ENCODE measurements at regions not wholly inside any gene's neighbourhood (a gene's known extent, or its start where the extent isn't known, plus 50 kb on each side); places are given as distances from the start of the nearest gene placed in this dataset.
"Not testable (repeated sequence)": the region's sequence is repeated elsewhere in the genome, so short reads cannot be mapped to it uniquely, and the experiment has no call there.

- DNase-seq = no peak
Observed at GRCh38 chrX:25853002-25853479, 285.1 kb upstream of the MAGEB18 start.

DNA sequence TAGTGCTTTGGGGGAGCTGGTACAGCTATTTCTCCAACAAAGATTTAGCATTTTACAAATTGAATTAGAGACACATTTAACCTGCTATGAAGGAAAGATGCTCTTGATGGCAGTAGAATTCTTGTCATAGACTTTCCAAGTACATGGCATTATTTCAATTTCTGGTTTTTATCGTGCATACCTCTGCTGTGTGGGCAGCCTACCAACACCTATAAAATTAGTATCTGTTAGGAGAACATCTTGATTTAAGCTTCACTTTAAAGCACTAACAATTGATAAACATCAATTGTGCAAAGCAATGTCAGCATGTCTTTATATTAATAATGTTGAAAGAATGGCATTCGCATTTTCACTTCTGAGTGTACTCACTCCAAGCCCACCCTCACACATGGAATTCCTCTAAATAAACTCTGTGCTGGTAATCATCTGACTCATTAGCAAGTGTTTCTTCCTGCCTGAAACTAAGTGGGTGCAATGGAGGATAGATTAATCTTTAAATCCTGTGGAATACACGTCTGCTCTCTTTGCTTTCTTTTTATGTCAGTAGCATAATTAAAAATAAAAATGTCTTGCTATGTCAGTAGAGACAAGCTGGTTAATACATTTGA, 279.8 kb upstream of the MAGEB18 start:
- no peak for DNase-seq

GRCh38 chrX:25860322-25860721, 277.8 kb upstream of the MAGEB18 start:
- DNase-seq = no peak

DNA sequence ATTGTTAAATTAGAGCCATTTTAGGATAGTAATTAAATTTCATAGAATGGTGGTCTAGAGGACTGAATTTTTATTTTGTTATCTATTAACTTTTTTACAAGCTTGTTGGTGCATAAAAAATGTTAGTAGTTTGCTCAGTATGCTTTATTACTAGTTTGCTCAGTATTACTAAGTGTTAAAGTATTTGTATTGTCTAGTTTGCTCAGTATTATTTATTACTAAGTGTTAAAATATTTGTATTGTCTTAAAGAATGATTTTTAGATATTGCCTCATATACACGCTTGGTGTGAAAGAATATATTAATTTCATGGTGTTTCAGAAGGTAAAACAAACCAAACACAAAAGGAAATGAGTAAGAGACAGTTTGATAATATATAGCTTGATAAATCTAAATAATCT, 268.4 kb upstream of the MAGEB18 start:
- DNase-seq = no peak

GRCh38 chrX:25872786-25873185, 265.4 kb upstream of the MAGEB18 start:
- no peak for DNase-seq

GRCh38 chrX:25873196-25873595, 264.9 kb upstream of the MAGEB18 start:
- DNase-seq = no peak

DNA sequence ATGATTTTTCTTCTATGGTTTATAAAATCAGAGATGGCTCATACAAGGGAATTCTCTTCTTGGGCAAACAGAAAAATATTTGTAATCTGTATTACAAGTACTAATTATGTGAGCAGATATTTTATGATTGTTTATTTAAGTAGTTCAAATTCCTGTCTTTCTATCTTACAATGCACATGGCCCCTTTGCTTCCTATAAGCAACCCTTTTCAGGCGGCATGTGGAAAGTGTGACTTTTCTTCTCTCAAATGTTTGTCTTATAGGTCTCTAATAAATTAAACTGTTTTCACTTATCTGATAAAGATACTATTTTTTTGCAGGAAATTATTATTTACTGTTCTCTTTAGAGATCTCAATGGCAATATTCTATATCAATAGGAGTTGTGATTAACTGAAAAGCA, 259.3 kb upstream of the MAGEB18 start:
- DNase-seq = no peak

- not testable (repeated sequence) for DNase-seq
Observed at GRCh38 chrX:25882503-25882902, 255.6 kb upstream of the MAGEB18 start.

DNA sequence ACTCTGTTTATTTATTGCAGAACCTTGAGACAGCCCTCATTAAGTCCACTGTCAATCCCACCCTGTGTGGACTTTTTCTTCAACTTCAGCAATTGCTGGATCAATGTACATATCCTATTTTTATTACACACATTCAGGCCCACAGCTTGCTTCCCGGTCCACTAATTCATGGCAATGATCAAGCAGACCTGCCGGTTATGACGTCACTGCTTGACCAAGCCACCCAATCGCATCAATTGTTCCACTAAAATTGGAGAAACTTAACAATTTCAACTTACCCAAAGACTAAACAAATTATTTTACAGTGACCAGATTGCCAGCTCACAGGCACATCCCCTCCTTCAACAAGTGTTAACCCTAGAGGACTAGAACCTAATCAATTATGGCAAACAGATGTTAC, 240.4 kb upstream of the MAGEB18 start:
- DNase-seq = no peak

DNA sequence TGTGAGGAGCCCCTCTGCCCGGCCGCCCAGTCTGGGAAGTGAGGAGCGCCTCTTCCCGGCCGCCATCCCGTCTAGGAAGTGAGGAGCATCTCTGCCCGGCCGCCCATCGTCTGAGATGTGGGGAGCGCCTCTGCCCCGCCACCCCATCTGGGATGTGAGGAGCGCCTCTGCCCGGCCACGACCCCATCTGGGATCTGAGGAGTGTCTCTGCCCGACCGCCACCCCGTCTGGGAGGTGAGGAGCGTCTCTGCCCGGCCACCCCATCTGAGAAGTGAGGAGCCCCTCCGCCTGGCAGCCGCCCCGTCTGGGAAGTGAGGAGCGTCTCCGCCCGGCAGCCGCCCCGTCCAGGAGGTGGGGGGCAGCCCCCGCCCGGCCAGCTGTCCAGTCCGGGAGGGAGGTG, 232.4 kb upstream of the MAGEB18 start:
- DNase-seq = not testable (repeated sequence)

DNA sequence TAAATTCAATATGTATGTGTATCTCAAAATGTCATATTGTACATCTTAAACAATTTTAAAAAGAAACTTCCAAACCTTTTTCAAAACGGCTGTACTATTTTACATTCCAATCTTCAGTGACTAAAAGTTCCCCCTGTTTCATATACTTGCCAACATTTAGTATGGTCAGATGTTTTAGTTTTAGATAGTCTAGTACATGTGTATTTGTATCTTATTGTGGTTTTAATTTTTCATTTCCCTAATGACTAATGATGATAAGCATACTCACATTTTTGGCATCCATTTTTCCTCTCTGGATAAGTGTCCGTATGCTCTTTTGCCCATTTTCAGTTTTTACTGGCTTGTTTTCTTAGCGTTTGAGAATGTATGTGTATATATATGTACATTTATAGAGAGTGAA, 212.2 kb upstream of the MAGEB18 start:
- DNase-seq = no peak

DNA sequence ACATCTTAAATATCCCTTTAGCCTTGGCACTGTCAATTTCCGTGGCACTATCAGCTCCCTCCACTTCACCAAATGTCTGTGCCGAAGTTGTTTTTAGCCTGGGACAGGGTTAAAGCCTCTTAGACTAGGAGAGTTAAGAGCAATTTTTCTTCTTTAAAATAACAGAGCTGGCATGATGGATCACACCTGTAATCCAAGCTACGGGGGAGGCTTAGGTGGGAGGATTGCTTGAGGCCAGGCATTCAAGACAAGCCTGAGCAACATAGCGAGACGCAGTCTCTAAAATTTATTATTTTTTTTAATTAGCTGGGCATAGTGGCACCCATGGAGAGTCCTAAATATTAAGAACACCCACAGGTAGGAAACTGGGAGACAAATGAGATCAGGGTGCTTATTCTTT, 209.8 kb upstream of the MAGEB18 start:
- DNase-seq = no peak

DNA sequence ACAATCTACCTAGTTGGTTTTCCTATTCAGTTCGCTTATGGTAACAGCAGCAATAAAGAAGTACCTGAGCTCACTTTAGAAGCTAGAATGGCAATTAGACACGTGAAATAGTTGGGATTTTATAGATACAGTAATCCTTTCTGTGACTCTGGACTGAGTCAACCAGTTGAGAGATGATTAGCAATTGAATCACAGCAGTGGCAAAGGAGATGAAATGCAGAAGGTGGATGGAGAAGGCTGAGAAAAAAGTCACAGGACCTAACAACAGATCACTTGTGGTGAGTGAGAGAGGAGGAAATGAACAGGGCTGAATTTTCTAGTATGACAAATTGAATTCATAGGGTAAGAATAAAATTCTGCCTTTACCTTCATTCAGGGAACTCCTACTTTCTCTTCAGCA, 197.1 kb upstream of the MAGEB18 start:
- DNase-seq = no peak

- no peak for DNase-seq
Observed at GRCh38 chrX:25941559-25942250, 196.4 kb upstream of the MAGEB18 start.

GRCh38 chrX:25968920-25969319, 169.2 kb upstream of the MAGEB18 start:
- peak; percentile 28 for DNase-seq

- DNase-seq = no peak
Observed at GRCh38 chrX:25976683-25977310, 161.3 kb upstream of the MAGEB18 start.

- no peak for DNase-seq
Observed at GRCh38 chrX:25998687-25999086, 139.5 kb upstream of the MAGEB18 start.

DNA sequence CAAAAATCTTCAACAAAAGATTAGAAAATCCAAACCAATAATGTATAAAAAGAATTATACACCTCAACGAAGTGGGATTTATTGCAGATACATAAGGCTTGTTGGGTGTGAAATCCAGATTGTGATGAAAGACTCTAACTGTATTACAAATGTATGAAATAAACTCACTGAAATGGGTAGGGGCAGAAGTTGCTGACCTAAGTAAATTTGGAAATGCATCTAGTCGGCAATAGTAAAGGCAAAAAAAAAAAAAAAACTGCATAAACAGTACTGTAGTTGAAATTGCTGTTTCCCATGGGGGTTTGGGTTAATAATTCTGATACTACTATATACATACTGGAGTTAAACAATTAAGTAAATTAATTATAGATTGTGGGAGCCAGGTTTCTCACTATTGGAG, 130.7 kb upstream of the MAGEB18 start:
- DNase-seq = no peak

DNA sequence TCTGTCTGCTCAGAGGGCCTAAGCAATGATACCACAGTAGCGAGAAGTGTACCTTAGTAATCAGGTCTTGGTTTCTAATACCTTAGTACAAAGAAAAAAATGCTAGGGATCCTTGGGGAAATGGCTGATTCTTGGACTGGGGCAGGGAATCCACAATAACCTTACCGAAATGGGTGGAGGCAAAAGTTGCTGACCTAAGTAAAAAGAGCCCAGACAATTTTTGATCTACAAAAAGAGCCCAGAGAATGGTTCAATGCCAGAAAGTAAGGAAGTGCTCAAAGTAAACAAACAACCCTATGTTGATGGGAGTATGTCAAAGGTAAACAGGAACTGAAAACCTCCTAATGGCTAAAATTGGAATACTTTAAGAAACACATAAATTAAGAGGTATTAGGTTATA, 130.1 kb upstream of the MAGEB18 start:
- DNase-seq = no peak

- DNase-seq = no peak
Observed at GRCh38 chrX:26008691-26009090, 129.5 kb upstream of the MAGEB18 start.

- DNase-seq = no peak
Observed at GRCh38 chrX:26019386-26019785, 118.8 kb upstream of the MAGEB18 start.

DNA sequence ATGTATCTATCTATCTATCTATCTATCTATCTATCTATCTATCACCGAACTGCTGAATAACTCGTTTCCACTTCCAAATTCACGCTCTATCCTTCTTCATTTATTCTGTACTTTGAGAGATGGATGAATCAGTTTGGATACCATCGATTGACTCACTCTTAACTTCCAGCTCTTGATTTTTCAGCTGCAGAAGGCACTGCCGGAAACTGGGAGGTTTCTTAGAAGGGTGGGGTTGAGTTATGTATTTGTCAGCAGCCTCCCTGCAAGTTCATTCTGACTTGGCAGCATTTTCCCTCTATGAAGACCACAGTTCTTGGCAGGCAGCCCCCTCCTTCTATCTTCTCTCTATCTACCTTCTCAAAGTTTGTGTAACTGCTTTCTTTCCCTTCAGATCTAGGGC, 112.0 kb upstream of the MAGEB18 start:
- no peak for DNase-seq

- no peak for DNase-seq
Observed at GRCh38 chrX:26032111-26032912, 105.8 kb upstream of the MAGEB18 start.

- no peak for DNase-seq
Observed at GRCh38 chrX:26037367-26037766, 100.8 kb upstream of the MAGEB18 start.

Measured in stimulated activated CD8-positive, alpha-beta memory T cell treated with anti-CD3 and anti-CD28 coated beads, Interleukin-4, amount 100 ng/mL, for 48 hours (primary cell).